SJCRH30 (cell line): ENCODE measurements at regions not wholly inside any gene's neighbourhood (a gene's known extent, or its start where the extent isn't known, plus 50 kb on each side); places are given as distances from the start of the nearest gene placed in this dataset.

ENCODE experiments used
- DNase-seq, 2 experiments: peaks; one replicate each; pipeline ENCODE4 v3.0.0-alpha.2; 2015 to 2020
- H3K27ac ChIP-seq: fragments of 250-450 bp; sonication (Bioruptor Pico); 2 replicates; pipeline ENCODE4 v1.5.1; 2020; ENCODE audit warnings: mild to moderate bottlenecking, moderate library complexity
- H3K27me3 ChIP-seq: fragments of 250-450 bp; sonication (Bioruptor Pico); 2 replicates; pipeline ENCODE4 v1.5.1; 2020; ENCODE audit warnings: mild to moderate bottlenecking, moderate library complexity
- H3K36me3 ChIP-seq: fragments of 250-450 bp; sonication (Bioruptor Pico); 2 replicates; pipeline ENCODE4 v1.5.1; 2020; ENCODE audit warnings: mild to moderate bottlenecking, moderate library complexity
- H3K4me1 ChIP-seq: fragments of 250-450 bp; sonication (Bioruptor Pico); 2 replicates; pipeline ENCODE4 v1.5.1; 2020; ENCODE audit warnings: mild to moderate bottlenecking, moderate library complexity
- H3K4me3 ChIP-seq: fragments of 250-450 bp; sonication (Bioruptor Pico); 2 replicates; pipeline ENCODE4 v1.5.1; 2020; ENCODE audit warnings: mild to moderate bottlenecking, moderate library complexity
- H3K9me3 ChIP-seq: fragments of 250-450 bp; sonication (Bioruptor Pico); replicated peaks from 2 replicates; pipeline ENCODE4 v1.5.1; 2020; ENCODE audit warnings: mild to moderate bottlenecking, moderate library complexity

GRCh38 chr5:35371951-35372426 lies 141.7 kb upstream of the PRLR start:
- DNase-seq: no peak
- no peaks in the 10 kb centered on the region for H3K9me3 ChIP-seq

GRCh38 chr5:35370871-35371270 lies 140.6 kb upstream of the PRLR start:
- no peaks in the 10 kb centered on the region for H3K4me1 ChIP-seq
- no peaks in the 10 kb centered on the region for H3K36me3 ChIP-seq
- H3K9me3 ChIP-seq: no peaks in the 10 kb centered on the region
- peaks cover 3% of the 10 kb centered on the region; the same call in 1 of the 2 replicates for H3K27me3 ChIP-seq
- H3K4me3 ChIP-seq: no peak overlapping the region
- H3K27ac ChIP-seq: no peak overlapping the region
- DNase-seq: no peak

More at GRCh38 chr5:35371951-35372426, 141.7 kb upstream of the PRLR start:
- Histone ChIP-seq H3K27ac (no peak overlapping the region), H3K27me3 (peaks cover 2% of the 10 kb centered on the region; the same call in 1 of the 2 replicates), H3K36me3 (no peaks in the 10 kb centered on the region), H3K4me3 (no peak overlapping the region), H3K4me1 (no peaks in the 10 kb centered on the region)

- Histone ChIP-seq H3K4me1 (no peaks in the 10 kb centered on the region), H3K4me3 (no peak overlapping the region), H3K27ac (no peak overlapping the region), H3K27me3 (peaks cover 7% of the 10 kb centered on the region; the same call in 1 of the 2 replicates), H3K36me3 (no peaks in the 10 kb centered on the region), H3K9me3 (peaks cover 2% of the 10 kb centered on the region; the same call in 1 of the 2 replicates)
- DNase-seq: no peak
Observed at GRCh38 chr5:35369965-35370790, 139.9 kb upstream of the PRLR start.

- H3K9me3 ChIP-seq: peaks cover 3% of the 10 kb centered on the region; the same call in 1 of the 2 replicates
- no peak overlapping the region for H3K4me3 ChIP-seq
- H3K27ac ChIP-seq: no peak overlapping the region
- no peak for DNase-seq
- H3K36me3 ChIP-seq: no peaks in the 10 kb centered on the region
- 0 out of 2 replicates have a peak, but pooled peaks cover 7% of the 10 kb centered on the region for H3K27me3 ChIP-seq
- H3K4me1 ChIP-seq: no peaks in the 10 kb centered on the region
Observed at GRCh38 chr5:35367526-35367925, 137.2 kb upstream of the PRLR start.

GRCh38 chr5:35365758-35366157 lies 135.5 kb upstream of the PRLR start:
- 0 out of 2 replicates have a peak, but pooled peaks cover 7% of the 10 kb centered on the region for H3K27me3 ChIP-seq
- H3K4me3 ChIP-seq: no peak overlapping the region
- H3K9me3 ChIP-seq: peaks cover 3% of the 10 kb centered on the region; the same call in 1 of the 2 replicates
- H3K27ac ChIP-seq: no peak overlapping the region
- H3K36me3 ChIP-seq: no peaks in the 10 kb centered on the region
- no peak for DNase-seq
- H3K4me1 ChIP-seq: no peaks in the 10 kb centered on the region

GRCh38 chr5:35364350-35364749 lies 134.1 kb upstream of the PRLR start:
- no peak overlapping the region for H3K4me3 ChIP-seq
- no peak overlapping the region for H3K27ac ChIP-seq
- no peak for DNase-seq
- peaks cover 3% of the 10 kb centered on the region; the same call in 1 of the 2 replicates for H3K9me3 ChIP-seq
- H3K4me1 ChIP-seq: no peaks in the 10 kb centered on the region
- 0 out of 2 replicates have a peak, but pooled peaks cover 7% of the 10 kb centered on the region for H3K27me3 ChIP-seq
- H3K36me3 ChIP-seq: no peaks in the 10 kb centered on the region

- Histone ChIP-seq H3K4me3 (no peak overlapping the region), H3K4me1 (peaks cover 1% of the 10 kb centered on the region; the same call in 1 of the 2 replicates), H3K9me3 (peaks cover 3% of the 10 kb centered on the region; the same call in 1 of the 2 replicates), H3K27ac (no peak overlapping the region), H3K36me3 (no peaks in the 10 kb centered on the region), H3K27me3 (0 out of 2 replicates have a peak, but pooled peaks cover 7% of the 10 kb centered on the region)
- peak in 1 of 2 experiments; percentile 15 for DNase-seq
Observed at GRCh38 chr5:35363387-35363965, 133.2 kb upstream of the PRLR start.

- DNase-seq: no peak
- no peak overlapping the region for H3K27ac ChIP-seq
- H3K4me3 ChIP-seq: no peak overlapping the region
- H3K27me3 ChIP-seq: 0 out of 2 replicates have a peak, but pooled peaks cover 7% of the 10 kb centered on the region
- peaks cover 3% of the 10 kb centered on the region; the same call in 1 of the 2 replicates for H3K4me1 ChIP-seq
- no peaks in the 10 kb centered on the region for H3K36me3 ChIP-seq
- peaks cover 3% of the 10 kb centered on the region; the same call in 1 of the 2 replicates for H3K9me3 ChIP-seq
Observed at GRCh38 chr5:35362772-35363171, 132.5 kb upstream of the PRLR start.

- H3K27me3 ChIP-seq: 0 out of 2 replicates have a peak, but pooled peaks cover 4% of the 10 kb centered on the region
- peaks cover 3% of the 10 kb centered on the region; the same call in 1 of the 2 replicates for H3K4me1 ChIP-seq
- peaks cover 3% of the 10 kb centered on the region; the same call in 1 of the 2 replicates for H3K9me3 ChIP-seq
- H3K27ac ChIP-seq: no peak overlapping the region
- H3K4me3 ChIP-seq: no peak overlapping the region
- no peaks in the 10 kb centered on the region for H3K36me3 ChIP-seq
- no peak for DNase-seq
Observed at GRCh38 chr5:35360671-35361070, 130.4 kb upstream of the PRLR start.

GRCh38 chr5:35359859-35360258 lies 129.6 kb upstream of the PRLR start:
- Histone ChIP-seq H3K36me3 (no peaks in the 10 kb centered on the region), H3K27me3 (no peaks in the 10 kb centered on the region), H3K4me3 (no peak overlapping the region), H3K27ac (no peak overlapping the region), H3K4me1 (peaks cover 3% of the 10 kb centered on the region; the same call in 1 of the 2 replicates), H3K9me3 (no peaks in the 10 kb centered on the region)
- no peak for DNase-seq

- no peaks in the 10 kb centered on the region for H3K36me3 ChIP-seq
- H3K9me3 ChIP-seq: no peaks in the 10 kb centered on the region
- H3K4me1 ChIP-seq: peaks cover 3% of the 10 kb centered on the region; the same call in 1 of the 2 replicates
- H3K27me3 ChIP-seq: no peaks in the 10 kb centered on the region
- DNase-seq: no peak
- no peak overlapping the region for H3K27ac ChIP-seq
- H3K4me3 ChIP-seq: no peak overlapping the region
Observed at GRCh38 chr5:35357973-35358372, 127.7 kb upstream of the PRLR start.

GRCh38 chr5:35356725-35357124 lies 126.4 kb upstream of the PRLR start:
- Histone ChIP-seq H3K36me3 (no peaks in the 10 kb centered on the region), H3K9me3 (no peaks in the 10 kb centered on the region), H3K27ac (no peak overlapping the region), H3K4me3 (no peak overlapping the region), H3K27me3 (no peaks in the 10 kb centered on the region), H3K4me1 (peaks cover 3% of the 10 kb centered on the region; the same call in 1 of the 2 replicates)
- DNase-seq: no peak

GRCh38 chr5:35354751-35355150 lies 124.5 kb upstream of the PRLR start:
- H3K4me1 ChIP-seq: peaks cover 3% of the 10 kb centered on the region; the same call in 1 of the 2 replicates
- no peaks in the 10 kb centered on the region for H3K27me3 ChIP-seq
- H3K9me3 ChIP-seq: no peaks in the 10 kb centered on the region
- DNase-seq: no peak
- H3K27ac ChIP-seq: no peak overlapping the region
- no peak overlapping the region for H3K4me3 ChIP-seq
- no peaks in the 10 kb centered on the region for H3K36me3 ChIP-seq

GRCh38 chr5:35345222-35345621 lies 114.9 kb upstream of the PRLR start:
- no peaks in the 10 kb centered on the region for H3K4me1 ChIP-seq
- H3K27me3 ChIP-seq: no peaks in the 10 kb centered on the region
- peak in 1 of 2 experiments; percentile 49 for DNase-seq
- H3K36me3 ChIP-seq: no peaks in the 10 kb centered on the region
- no peaks in the 10 kb centered on the region for H3K9me3 ChIP-seq
- no peak overlapping the region for H3K27ac ChIP-seq
- H3K4me3 ChIP-seq: no peak overlapping the region

- H3K4me1 ChIP-seq: no peaks in the 10 kb centered on the region
- no peaks in the 10 kb centered on the region for H3K27me3 ChIP-seq
- no peaks in the 10 kb centered on the region for H3K9me3 ChIP-seq
- no peak for DNase-seq
- no peak overlapping the region for H3K4me3 ChIP-seq
- H3K27ac ChIP-seq: no peak overlapping the region
- H3K36me3 ChIP-seq: no peaks in the 10 kb centered on the region
Observed at GRCh38 chr5:35342664-35343063, 112.4 kb upstream of the PRLR start.
